Activated CD8-positive, alpha-beta memory T cell treated with anti-CD3 and anti-CD28 coated beads, Interleukin-2, amount 50 U/mL, for 24 hours (primary cell): ENCODE measurements at regions not wholly inside any gene's neighbourhood (a gene's known extent, or its start where the extent isn't known, plus 50 kb on each side); places are given as distances from the start of the nearest gene placed in this dataset.

Source experiments
- DNase-seq: peaks from one replicate; pipeline ENCODE4 v3.0.0-alpha.2; 2020; ENCODE audit errors: extremely low read depth

- no peak for DNase-seq
These were observed 82.2 kb downstream of the EPDR1 start for GRCh38 chr7:38002689-38003088.

- no peak for DNase-seq
These were observed 86.1 kb downstream of the EPDR1 start for GRCh38 chr7:38006559-38006958.

- DNase-seq = no peak
These were observed 86.7 kb downstream of the EPDR1 start for GRCh38 chr7:38007096-38007495.

GRCh38 chr7:38013246-38013645 is 92.8 kb downstream of the EPDR1 start:
- DNase-seq = no peak

- DNase-seq = no peak
These were observed 96.1 kb downstream of the EPDR1 start for GRCh38 chr7:38016567-38016966.

- DNase-seq = no peak
These were observed 96.9 kb downstream of the EPDR1 start for GRCh38 chr7:38017320-38017719.

- no peak for DNase-seq
These were observed 99.8 kb downstream of the EPDR1 start for GRCh38 chr7:38020121-38020785.

- DNase-seq = no peak
These were observed 101.5 kb downstream of the EPDR1 start for GRCh38 chr7:38021892-38022291.

GRCh38 chr7:38025815-38026214 is 105.4 kb downstream of the EPDR1 start:
- no peak for DNase-seq

- DNase-seq = no peak
These were observed 107.5 kb downstream of the EPDR1 start for GRCh38 chr7:38027884-38028455.

GRCh38 chr7:38034062-38034908 is 113.8 kb downstream of the EPDR1 start:
- DNase-seq = no peak

- DNase-seq = no peak
These were observed 120.4 kb downstream of the EPDR1 start for GRCh38 chr7:38040831-38041230.

- no peak for DNase-seq
These were observed 128.4 kb upstream of the STARD3NL start for GRCh38 chr7:38049679-38050078.

GRCh38 chr7:38051311-38051710 is 126.7 kb upstream of the STARD3NL start:
- no peak for DNase-seq

- DNase-seq = no peak
These were observed 126.3 kb upstream of the STARD3NL start for GRCh38 chr7:38051786-38052185.

GRCh38 chr7:38052786-38053185 is 125.3 kb upstream of the STARD3NL start:
- DNase-seq = no peak

GRCh38 chr7:38054199-38054598 is 123.8 kb upstream of the STARD3NL start:
- no peak for DNase-seq

- no peak for DNase-seq
These were observed 120.2 kb upstream of the STARD3NL start for GRCh38 chr7:38057829-38058228.

GRCh38 chr7:38060116-38060515 is 117.9 kb upstream of the STARD3NL start:
- DNase-seq = no peak

- DNase-seq = no peak
These were observed 117.4 kb upstream of the STARD3NL start for GRCh38 chr7:38060637-38061036.

- DNase-seq = no peak
These were observed 111.7 kb upstream of the STARD3NL start for GRCh38 chr7:38066391-38066790.

- no peak for DNase-seq
These were observed 109.6 kb upstream of the STARD3NL start for GRCh38 chr7:38068461-38068860.

GRCh38 chr7:38069052-38069451 is 109.0 kb upstream of the STARD3NL start:
- DNase-seq = no peak
